ENCODE measurements at regions not wholly inside any gene's neighbourhood (a gene's known extent, or its start where the extent isn't known, plus 50 kb on each side); places are given as distances from the start of the nearest gene placed in this dataset.
"Not testable (repeated sequence)": the region's sequence is repeated elsewhere in the genome, so short reads cannot be mapped to it uniquely, and the experiment has no call there.

- H3K4me3 ChIP-seq (ENCODE audit: low read depth, low read length) = no peak overlapping the region
- DNase-seq (ENCODE audit: low read depth) = no peak
- no peak for TF ChIP-seq CTCF (conservative IDR thresholded peaks at IDR 0.05; ENCODE audit: low read depth, low read length)
Observed at GRCh38 chr12:69042970-69043369, 110.0 kb upstream of the CPM start.

GRCh38 chr12:69044887-69045286 lies 111.9 kb upstream of the CPM start:
- no peak for TF ChIP-seq CTCF (conservative IDR thresholded peaks at IDR 0.05; ENCODE audit: low read depth, low read length)
- no peak for DNase-seq (ENCODE audit: low read depth)
- H3K4me3 ChIP-seq (ENCODE audit: low read depth, low read length) = no peak overlapping the region

DNA sequence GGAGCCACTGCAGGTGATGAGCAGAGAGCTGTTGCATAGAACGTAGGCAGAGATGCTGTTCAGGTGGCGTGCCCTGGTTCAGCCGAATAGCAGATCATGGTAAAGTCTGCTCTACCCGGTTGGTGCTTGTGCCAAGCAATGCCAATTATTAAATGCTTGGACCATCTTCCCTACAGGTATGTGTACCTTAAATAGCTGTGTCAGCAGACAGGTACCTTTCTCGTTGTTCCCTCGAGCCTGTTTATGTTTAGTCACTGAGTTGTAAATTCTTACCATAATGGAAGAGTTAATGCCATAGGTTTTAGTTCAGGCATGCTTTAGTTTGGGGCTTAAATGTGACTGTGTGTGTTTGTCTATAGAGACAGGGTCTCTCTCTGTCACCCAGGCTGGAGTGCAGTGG lies 112.5 kb upstream of the CPM start:
- no peak for DNase-seq (ENCODE audit: low read depth)
- no peak for TF ChIP-seq CTCF (conservative IDR thresholded peaks at IDR 0.05; ENCODE audit: low read depth, low read length)
- H3K4me3 ChIP-seq (ENCODE audit: low read depth, low read length) = no peak overlapping the region

GRCh38 chr12:69046363-69046762 lies 113.4 kb upstream of the CPM start:
- no peak overlapping the region for H3K4me3 ChIP-seq (ENCODE audit: low read depth, low read length)
- no peak for TF ChIP-seq CTCF (conservative IDR thresholded peaks at IDR 0.05; ENCODE audit: low read depth, low read length)
- DNase-seq (ENCODE audit: low read depth) = no peak

- no peak for TF ChIP-seq CTCF (conservative IDR thresholded peaks at IDR 0.05; ENCODE audit: low read depth, low read length)
- no peak for DNase-seq (ENCODE audit: low read depth)
- H3K4me3 ChIP-seq (ENCODE audit: low read depth, low read length) = no peak overlapping the region
Observed at GRCh38 chr12:69046920-69047319, 113.9 kb upstream of the CPM start.

- no peak for TF ChIP-seq CTCF (conservative IDR thresholded peaks at IDR 0.05; ENCODE audit: low read depth, low read length)
- DNase-seq (ENCODE audit: low read depth) = no peak
- H3K4me3 ChIP-seq (ENCODE audit: low read depth, low read length) = no peak overlapping the region
Observed at GRCh38 chr12:69047990-69048389, 115.0 kb upstream of the CPM start.

- DNase-seq (ENCODE audit: low read depth); H3K4me3 ChIP-seq (ENCODE audit: low read depth, low read length): not testable (repeated sequence)
Observed at GRCh38 chr12:69049855-69050254, 116.9 kb upstream of the CPM start.
